Esophagus muscularis mucosa (tissue), 4 donors: ENCODE measurements at regions not wholly inside any gene's neighbourhood (a gene's known extent, or its start where the extent isn't known, plus 50 kb on each side); places are given as distances from the start of the nearest gene placed in this dataset.

Experiments
- DNase-seq: peaks from one replicate; pipeline ENCODE4 v3.0.0-alpha.2; 2017; ENCODE audit errors: extremely low spot score
- H3K27ac ChIP-seq, 4 donors: fragments of 200-600 bp; sonication (generic); replicated peaks in 1 of 4; 1 replicate in 3 of 4; 2 replicates in 1 of 4; pipeline ENCODE4 v1.5.1; 2016 to 2019; ENCODE audit warnings: mild to moderate bottlenecking in 1 of 4
- H3K27me3 ChIP-seq, 4 donors: fragments of 200-600 bp; sonication (generic); one replicate each; pipeline versions ENCODE4 v1.5.1 to v1.6.0; 2016 to 2019
- H3K36me3 ChIP-seq, 4 donors: fragments of 200-600 bp; sonication (generic); one replicate each; pipeline ENCODE4 v1.5.1; 2016 to 2019
- H3K4me1 ChIP-seq, 4 donors: fragments of 200-600 bp; sonication (generic); one replicate each; pipeline ENCODE4 v1.5.1; 2016 to 2019
- H3K4me3 ChIP-seq, 4 donors: fragments of 200-600 bp; sonication (generic); 1 replicate in 2 of 4; 2 replicates in 2 of 4; pipeline ENCODE4 v1.5.1; 2016 to 2019; ENCODE audit warnings: mild to moderate bottlenecking in 4 of 4, moderate library complexity in 1 of 4
- H3K9me3 ChIP-seq, 4 donors: fragments of 200-600 bp; sonication (generic); 1 replicate in 3 of 4; 2 replicates in 1 of 4; pipeline ENCODE4 v1.5.1; 2016 to 2019
- CTCF ChIP-seq, 3 experiments: fragments of 200-600 bp in 2 of 3; fragments of 450-650 bp in 1 of 3; sonication (generic) in 2 of 3; IDR thresholded peaks; one replicate each; pipeline ENCODE4 v1.5.1; 2017 to 2019; ENCODE audit warnings: antibody characterized with exemption in 3 of 3, mild to moderate bottlenecking in 2 of 3, moderate library complexity in 1 of 3
- EP300 ChIP-seq: sonication (generic); formaldehyde crosslinking; IDR thresholded peaks from one replicate; pipeline ENCODE4 v1.6.1; 2017; ENCODE audit warnings: antibody characterized with exemption
- POLR2A ChIP-seq: fragments of 450-650 bp; IDR thresholded peaks from one replicate; pipeline ENCODE4 v1.6.1; 2017; ENCODE audit warnings: antibody characterized with exemption, moderate library complexity, mild to moderate bottlenecking, low read depth
- POLR2AphosphoS5 ChIP-seq, 2 donors: sonication (generic); formaldehyde crosslinking; IDR thresholded peaks; one replicate each; pipeline ENCODE4 v1.6.1; 2017; ENCODE audit warnings: antibody characterized with exemption in 2 of 2
- WGBS: methylation state at CpG from one replicate; pipeline ENCODE4 v1.1.5; 2018; 5-methylcytosine and 5-hydroxymethylcytosine counted together
- intact Hi-C: fragments of 100-400 bp; cut with DNase I; formaldehyde crosslinking; loops from one replicate; pipeline ENCODE4 v1.15.1; 2023

- H3K27ac ChIP-seq: no peak overlapping the region
- H3K27me3 ChIP-seq: no peaks in the 10 kb centered on the region
- H3K36me3 ChIP-seq: no peaks in the 10 kb centered on the region
- no peaks in the 10 kb centered on the region for H3K9me3 ChIP-seq
- intact Hi-C loops: no loop called here
- no peak overlapping the region for H3K4me3 ChIP-seq
- no peak for DNase-seq
- TF ChIP-seq EP300 (no peak), POLR2A (no peak), CTCF (IDR thresholded peaks at IDR 0.05) (no peak), POLR2AphosphoS5 (IDR thresholded peaks at IDR 0.05) (no peak)
- H3K4me1 ChIP-seq: no peaks in the 10 kb centered on the region
These were observed 275.0 kb upstream of the KYNU start for GRCh38 chr2:142602418-142602989.

DNA sequence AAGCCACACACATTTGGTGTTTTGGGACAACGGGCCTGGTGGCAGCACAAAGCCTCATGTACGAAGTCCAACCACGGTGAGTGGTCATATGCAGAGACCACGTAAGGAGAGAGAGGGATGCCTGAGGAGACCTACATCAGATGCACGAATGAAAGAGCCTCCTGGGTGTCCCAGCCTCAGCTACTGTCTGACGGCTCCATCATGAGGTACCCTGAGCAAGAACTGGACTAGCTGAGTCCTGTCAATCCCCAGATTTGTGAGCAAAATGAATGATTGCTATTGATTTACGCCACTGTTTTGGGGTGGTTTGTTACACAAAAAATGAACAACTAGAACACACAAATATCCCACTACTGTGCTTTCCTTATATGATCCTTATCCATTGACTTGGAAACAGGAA lies 275.7 kb upstream of the KYNU start:
- intact Hi-C loops: no loop called here
- Histone ChIP-seq H3K27ac (no peak overlapping the region), H3K4me1 (no peaks in the 10 kb centered on the region), H3K4me3 (no peak overlapping the region), H3K27me3 (no peaks in the 10 kb centered on the region), H3K9me3 (no peaks in the 10 kb centered on the region), H3K36me3 (no peaks in the 10 kb centered on the region)
- WGBS: 82% methylated on average over 7 of the region's 7 CpGs
- TF ChIP-seq EP300 (no peak), POLR2A (no peak), POLR2AphosphoS5 (IDR thresholded peaks at IDR 0.05) (no peak), CTCF (IDR thresholded peaks at IDR 0.05) (no peak)
- DNase-seq: no peak

DNA sequence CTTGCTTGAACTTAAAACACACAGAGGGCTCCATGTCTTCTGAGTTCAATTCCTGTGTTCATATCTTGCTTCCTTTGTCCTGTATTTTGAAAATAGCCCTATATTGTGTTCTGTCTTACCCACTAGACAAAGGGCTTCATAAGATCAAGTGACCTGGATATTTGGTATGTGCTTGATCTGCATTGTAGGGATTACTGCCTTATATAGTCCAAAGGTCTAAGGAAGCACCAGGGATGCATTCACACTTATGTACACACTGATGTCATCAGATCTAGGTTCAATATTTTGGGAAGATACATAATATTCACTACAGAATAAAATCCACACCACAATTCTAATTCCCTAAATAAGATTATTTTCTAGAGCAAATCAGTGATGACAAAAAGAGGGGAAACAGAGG lies 278.0 kb upstream of the KYNU start:
- Histone ChIP-seq H3K9me3 (no peaks in the 10 kb centered on the region), H3K27ac (no peak overlapping the region), H3K4me1 (no peaks in the 10 kb centered on the region), H3K27me3 (no peaks in the 10 kb centered on the region), H3K36me3 (no peaks in the 10 kb centered on the region), H3K4me3 (no peak overlapping the region)
- TF ChIP-seq EP300: no peak
- no peak for TF ChIP-seq CTCF (IDR thresholded peaks at IDR 0.05)
- no peak for TF ChIP-seq POLR2A
- TF ChIP-seq POLR2AphosphoS5 (IDR thresholded peaks at IDR 0.05): no peak
- intact Hi-C loops: no loop called here
- no peak for DNase-seq

- intact Hi-C loops: no loop called here
These were observed 278.6 kb upstream of the KYNU start for GRCh38 chr2:142598846-142599245.

More at GRCh38 chr2:142598846-142599245, 278.6 kb upstream of the KYNU start:
- Histone ChIP-seq H3K9me3 (no peaks in the 10 kb centered on the region), H3K4me1 (no peaks in the 10 kb centered on the region), H3K27me3 (no peaks in the 10 kb centered on the region), H3K27ac (no peak overlapping the region), H3K36me3 (no peaks in the 10 kb centered on the region), H3K4me3 (no peak overlapping the region)
- no peak for TF ChIP-seq POLR2A
- no peak for TF ChIP-seq CTCF (IDR thresholded peaks at IDR 0.05)
- DNase-seq: no peak
